GM12891 (cell line): ENCODE measurements at regions not wholly inside any gene's neighbourhood (a gene's known extent, or its start where the extent isn't known, plus 50 kb on each side); places are given as distances from the start of the nearest gene placed in this dataset.

Source experiments
- PAX5 ChIP-seq: IDR thresholded peaks from 2 replicates; pipeline ENCODE4 v1.6.1; 2011; ENCODE audit warnings: low read length, moderate library complexity, mild to moderate bottlenecking; ENCODE audit not compliant: insufficient read depth, severe bottlenecking
- POLR2A ChIP-seq: IDR thresholded peaks from 2 replicates; pipeline ENCODE4 v1.6.1; 2011; ENCODE audit warnings: low read depth, low read length, control low read depth
- POLR2AphosphoS5 ChIP-seq: IDR thresholded peaks from 2 replicates; pipeline ENCODE4 v1.6.1; 2011; ENCODE audit warnings: low read depth, low read length, control low read depth
- POU2F2 ChIP-seq: IDR thresholded peaks from 2 replicates; pipeline ENCODE4 v1.6.1; 2011; ENCODE audit warnings: low read depth, mild to moderate bottlenecking, control low read depth, low read length, moderate library complexity
- SPI1 ChIP-seq: IDR thresholded peaks from 2 replicates; pipeline ENCODE4 v1.6.1; 2011; ENCODE audit warnings: low read depth, low read length, control low read depth
- TAF1 ChIP-seq: IDR thresholded peaks from 2 replicates; pipeline ENCODE4 v1.6.1; 2011; ENCODE audit warnings: low read depth, low read length, control low read depth

DNA sequence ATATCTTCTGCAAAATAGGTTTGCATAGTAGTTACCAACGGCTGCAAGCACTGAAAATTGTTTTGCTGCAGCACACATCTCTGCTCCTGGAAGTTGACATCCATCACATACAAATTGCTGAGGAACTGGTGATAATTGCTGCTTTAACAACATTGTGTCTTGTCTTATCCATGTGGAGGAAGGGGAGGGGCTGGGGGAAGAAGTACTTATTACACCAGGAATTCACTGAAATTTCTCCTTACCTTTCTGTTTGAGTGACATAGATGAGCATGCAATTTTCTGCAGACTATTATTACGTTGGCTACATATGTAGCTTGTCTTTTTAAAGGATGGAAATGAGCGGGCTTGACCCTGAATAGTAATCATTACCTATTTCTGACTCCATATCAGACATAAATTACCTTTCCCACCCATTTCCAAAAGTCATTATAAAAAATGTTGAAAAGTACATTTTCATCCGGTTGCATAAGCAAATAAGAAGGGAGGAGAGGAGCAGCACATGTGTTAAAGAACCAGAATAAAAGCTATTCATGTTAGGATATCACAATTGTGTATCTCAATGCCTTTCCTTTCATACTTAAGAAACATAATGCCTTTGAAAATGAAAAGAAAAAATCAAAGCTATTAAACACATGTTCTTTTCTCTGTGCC, 1905.6 kb downstream of the PCDH7 start:
- TF ChIP-seq POLR2A (no peak), SPI1 (no peak), POLR2AphosphoS5 (no peak), PAX5 (no peak), TAF1 (no peak), POU2F2 (no peak)
